ENCODE measurements at regions not wholly inside any gene's neighbourhood (a gene's known extent, or its start where the extent isn't known, plus 50 kb on each side); places are given as distances from the start of the nearest gene placed in this dataset.

DNA sequence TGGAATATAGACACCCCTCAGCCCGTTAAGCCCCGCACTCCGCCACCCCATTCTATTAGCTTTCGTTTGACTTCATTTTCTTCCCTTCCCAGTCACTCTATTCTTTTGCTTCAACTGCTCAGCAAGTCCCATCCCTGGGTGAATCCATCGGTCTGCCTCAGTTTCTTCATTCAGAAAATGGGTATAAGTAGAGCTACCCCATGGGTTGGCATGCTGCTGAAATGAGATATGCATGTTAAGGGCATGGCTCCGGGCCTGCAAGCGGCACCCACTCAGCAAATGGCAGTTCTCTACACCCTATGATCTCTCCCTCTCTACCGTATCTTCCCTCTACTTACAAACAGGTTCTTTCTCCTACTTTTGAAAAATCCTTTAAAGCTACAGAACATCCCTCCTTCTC is 87.8 kb upstream of the IRF2BP2 start:
- 93 to 97% methylated on average over 8 of the region's 8 CpGs for WGBS, 2 donors (ENCODE audit: low coverage in 1 of 2)
- TF ChIP-seq POLR2AphosphoS5 (IDR thresholded peaks at IDR 0.05), result no peak
- TF ChIP-seq, protein P1, sequence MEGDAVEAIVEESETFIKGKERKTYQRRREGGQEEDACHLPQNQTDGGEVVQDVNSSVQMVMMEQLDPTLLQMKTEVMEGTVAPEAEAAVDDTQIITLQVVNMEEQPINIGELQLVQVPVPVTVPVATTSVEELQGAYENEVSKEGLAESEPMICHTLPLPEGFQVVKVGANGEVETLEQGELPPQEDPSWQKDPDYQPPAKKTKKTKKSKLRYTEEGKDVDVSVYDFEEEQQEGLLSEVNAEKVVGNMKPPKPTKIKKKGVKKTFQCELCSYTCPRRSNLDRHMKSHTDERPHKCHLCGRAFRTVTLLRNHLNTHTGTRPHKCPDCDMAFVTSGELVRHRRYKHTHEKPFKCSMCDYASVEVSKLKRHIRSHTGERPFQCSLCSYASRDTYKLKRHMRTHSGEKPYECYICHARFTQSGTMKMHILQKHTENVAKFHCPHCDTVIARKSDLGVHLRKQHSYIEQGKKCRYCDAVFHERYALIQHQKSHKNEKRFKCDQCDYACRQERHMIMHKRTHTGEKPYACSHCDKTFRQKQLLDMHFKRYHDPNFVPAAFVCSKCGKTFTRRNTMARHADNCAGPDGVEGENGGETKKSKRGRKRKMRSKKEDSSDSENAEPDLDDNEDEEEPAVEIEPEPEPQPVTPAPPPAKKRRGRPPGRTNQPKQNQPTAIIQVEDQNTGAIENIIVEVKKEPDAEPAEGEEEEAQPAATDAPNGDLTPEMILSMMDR (IDR thresholded peaks at IDR 0.05), result no peak
- TF ChIP-seq POLR2A (IDR thresholded peaks at IDR 0.05), result no peak
- Histone ChIP-seq H3K9me3 (no peaks in the 10 kb centered on the region), H3K4me1 (peaks cover 0 to 7% (median 5%) of the 10 kb centered on the region in 3 donors), H3K4me3 (no peak overlapping the region), H3K36me3 (no peaks in the 10 kb centered on the region), H3K27ac (no peak overlapping the region), H3K27me3 (no peaks in the 10 kb centered on the region)
- no peak for ATAC-seq

DNA sequence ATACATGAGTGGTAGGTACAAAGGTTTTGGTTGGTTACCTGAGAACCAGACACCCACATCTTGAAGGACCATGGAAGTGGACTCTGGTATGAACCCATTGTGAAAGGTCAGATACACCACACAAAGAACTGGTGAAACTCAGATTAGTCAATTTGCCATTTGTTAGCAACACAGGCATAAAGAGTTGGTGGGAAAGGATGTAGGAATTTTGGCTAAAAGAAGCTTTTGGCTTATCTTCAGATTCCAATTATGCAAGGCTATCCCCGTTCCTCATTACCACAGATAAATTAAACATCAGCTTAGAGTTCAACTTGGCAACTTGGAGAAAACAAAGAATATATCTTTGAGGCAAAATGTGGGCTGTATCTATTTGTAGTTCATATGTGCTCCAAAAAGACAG is 87.0 kb upstream of the IRF2BP2 start:
- H3K4me3 ChIP-seq, result no peak overlapping the region
- H3K27me3 ChIP-seq, result no peaks in the 10 kb centered on the region
- H3K4me1 ChIP-seq, result peaks cover 0 to 9% (median 5%) of the 10 kb centered on the region in 3 donors
- ATAC-seq, result no peak
- no peaks in the 10 kb centered on the region for H3K36me3 ChIP-seq
- WGBS, 2 donors (ENCODE audit: low coverage in 1 of 2), result 0 to 36% methylated on average over 1 of the region's 1 CpG
- TF ChIP-seq EP300 (IDR thresholded peaks at IDR 0.05) (no peak), POLR2AphosphoS5 (IDR thresholded peaks at IDR 0.05) (no peak), POLR2A (IDR thresholded peaks at IDR 0.05) (no peak)
- TF ChIP-seq, protein P1 (IDR thresholded peaks at IDR 0.05), result no peak
- H3K9me3 ChIP-seq, result no peaks in the 10 kb centered on the region
- no peak overlapping the region for H3K27ac ChIP-seq

DNA sequence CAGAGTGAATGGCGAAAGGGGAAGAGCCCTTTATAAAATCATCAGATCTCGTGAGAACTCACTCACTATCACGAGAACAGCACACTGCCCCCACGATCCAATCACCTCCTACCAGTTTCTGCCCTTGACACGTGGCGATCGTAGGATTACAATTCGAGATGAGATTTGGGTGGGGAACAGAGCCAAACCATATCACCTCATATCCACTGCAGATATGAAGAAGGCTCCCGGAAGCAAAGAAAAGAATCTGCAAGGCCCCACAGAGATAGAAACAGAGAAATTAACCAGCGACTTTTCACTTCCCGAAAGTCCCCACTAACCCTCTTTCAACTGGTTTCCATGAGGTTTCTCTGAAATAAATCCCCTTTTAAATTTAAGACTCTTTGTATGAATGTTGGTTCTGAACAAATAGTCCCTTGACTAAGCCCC is 86.2 kb upstream of the IRF2BP2 start:
- Histone ChIP-seq H3K4me1 (peaks cover 0 to 9% (median 5%) of the 10 kb centered on the region in 3 donors), H3K9me3 (no peaks in the 10 kb centered on the region), H3K27ac (no peak overlapping the region), H3K36me3 (no peaks in the 10 kb centered on the region), H3K4me3 (no peak overlapping the region), H3K27me3 (no peaks in the 10 kb centered on the region)
- no peak for ATAC-seq
- WGBS, 2 donors (ENCODE audit: low coverage in 1 of 2), result 78 to 91% methylated on average over 6 to 10 of the region's 11 CpGs
- TF ChIP-seq POLR2A (IDR thresholded peaks at IDR 0.05) (no peak), EP300 (IDR thresholded peaks at IDR 0.05) (no peak), POLR2AphosphoS5 (IDR thresholded peaks at IDR 0.05) (no peak)
- TF ChIP-seq, protein P1 (IDR thresholded peaks at IDR 0.05), result no peak

DNA sequence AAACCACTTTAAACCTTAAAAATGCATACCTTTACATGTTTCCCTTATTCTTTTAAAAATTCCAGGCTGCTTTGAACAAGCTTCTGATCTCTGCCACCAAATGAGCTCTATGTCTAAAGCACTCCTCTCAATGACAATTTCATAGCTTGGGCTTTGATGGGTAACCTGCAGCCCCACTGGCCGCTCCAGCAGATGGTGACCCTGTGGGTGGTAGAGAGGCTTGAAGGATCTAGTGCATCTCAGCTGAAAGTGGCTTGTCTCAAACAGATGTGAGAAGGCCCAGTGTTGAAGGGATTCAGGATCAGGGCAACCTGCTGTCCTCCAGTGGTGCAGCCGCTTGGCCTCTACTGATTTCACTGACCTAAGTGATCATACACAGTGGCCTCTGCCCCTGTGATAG is 84.7 kb upstream of the IRF2BP2 start:
- TF ChIP-seq EP300 (IDR thresholded peaks at IDR 0.05) (no peak), POLR2A (IDR thresholded peaks at IDR 0.05) (no peak), POLR2AphosphoS5 (IDR thresholded peaks at IDR 0.05) (no peak)
- TF ChIP-seq, protein P1 (IDR thresholded peaks at IDR 0.05), result no peak
- WGBS, 2 donors (ENCODE audit: low coverage in 1 of 2), result 33% methylated on average over 1 of the region's 2 CpGs; no CpG with 5 or more reads in 1 of the 2 donors
- no peak overlapping the region for H3K4me3 ChIP-seq
- no peak for ATAC-seq
- peaks cover 0 to 9% (median 0%) of the 10 kb centered on the region in 3 donors for H3K4me1 ChIP-seq
- H3K27me3 ChIP-seq, result no peaks in the 10 kb centered on the region
- no peak overlapping the region for H3K27ac ChIP-seq
- no peaks in the 10 kb centered on the region for H3K9me3 ChIP-seq
- H3K36me3 ChIP-seq, result no peaks in the 10 kb centered on the region

DNA sequence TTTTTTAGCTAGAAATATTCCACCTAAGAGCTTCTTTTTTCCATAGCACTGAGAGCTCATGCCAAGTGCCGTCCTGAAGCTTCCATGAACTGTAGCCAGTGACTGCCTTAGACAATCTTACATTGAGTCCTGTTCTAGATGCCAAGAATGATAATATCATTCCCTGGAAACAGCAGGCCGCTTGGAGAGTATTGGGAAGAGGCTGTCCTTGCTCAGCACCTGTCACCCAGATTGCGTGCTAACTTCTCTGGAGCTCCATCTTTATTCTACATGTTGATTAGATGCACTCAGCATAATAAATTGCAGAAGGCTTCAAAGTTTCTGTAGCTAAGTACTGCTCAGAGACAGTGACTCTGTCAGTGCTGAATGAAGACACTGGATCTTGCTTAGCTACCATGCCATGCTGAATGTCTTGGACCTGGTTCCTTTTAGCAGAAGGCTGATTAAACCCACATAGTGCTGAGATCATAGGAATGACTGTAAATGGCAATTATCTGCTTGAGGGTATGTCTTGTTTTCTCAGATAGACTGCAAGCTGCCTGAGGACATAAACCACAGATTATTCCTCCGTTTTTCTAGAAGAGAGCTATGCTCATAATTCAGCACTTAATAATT is 83.1 kb upstream of the IRF2BP2 start:
- Histone ChIP-seq H3K27ac (no peak overlapping the region), H3K9me3 (no peaks in the 10 kb centered on the region), H3K27me3 (no peaks in the 10 kb centered on the region), H3K4me1 (peaks cover 0 to 9% (median 0%) of the 10 kb centered on the region in 3 donors), H3K36me3 (no peaks in the 10 kb centered on the region), H3K4me3 (no peak overlapping the region)
- ATAC-seq, result no peak
- 58 to 68% methylated on average over 4 of the region's 4 CpGs for WGBS, 2 donors (ENCODE audit: low coverage in 1 of 2)
- TF ChIP-seq POLR2A (IDR thresholded peaks at IDR 0.05), result no peak
- no peak for TF ChIP-seq EP300 (IDR thresholded peaks at IDR 0.05)
- TF ChIP-seq POLR2AphosphoS5 (IDR thresholded peaks at IDR 0.05), result no peak
- TF ChIP-seq, protein P1 (IDR thresholded peaks at IDR 0.05), result no peak
